Globus pallidus (tissue), 1 donor: ENCODE measurements at regions not wholly inside any gene's neighbourhood (a gene's known extent, or its start where the extent isn't known, plus 50 kb on each side); places are given as distances from the start of the nearest gene placed in this dataset.
"Not testable (repeated sequence)": the region's sequence is repeated elsewhere in the genome, so short reads cannot be mapped to it uniquely, and the experiment has no call there.

Experiments
- DNase-seq: peaks from one replicate; pipeline ENCODE4 v3.0.0-alpha.2; 2015; ENCODE audit warnings: low spot score

GRCh38 chrX:47302396-47302795, 68.0 kb upstream of the ZNF157 start:
- DNase-seq, result no peak

- DNase-seq, result not testable (repeated sequence)
Measured at GRCh38 chrX:47306471-47307023, 63.8 kb upstream of the ZNF157 start.

GRCh38 chrX:47311932-47312774, 58.2 kb upstream of the ZNF157 start:
- peak; percentile 15 for DNase-seq

- no peak for DNase-seq
Measured at GRCh38 chrX:47313056-47313455, 57.3 kb upstream of the ZNF157 start.

GRCh38 chrX:47316276-47317025, 53.9 kb upstream of the ZNF157 start:
- no peak for DNase-seq
